GM12864 (cell line): ENCODE measurements at regions not wholly inside any gene's neighbourhood (a gene's known extent, or its start where the extent isn't known, plus 50 kb on each side); places are given as distances from the start of the nearest gene placed in this dataset.

Experiments used
- DNase-seq: peaks from one replicate; pipeline ENCODE4 v3.0.0-alpha.2; 2011; ENCODE audit warnings: low read depth
- H3K4me3 ChIP-seq: 2 replicates; pipeline ENCODE4 v1.5.1; 2011; ENCODE audit warnings: mild to moderate bottlenecking, low read depth, low read length, control low read depth
- TF ChIP-seq, protein P1 (sequence below): IDR thresholded peaks from 2 replicates; pipeline ENCODE4 v1.5.1; 2011; ENCODE audit warnings: low read depth, mild to moderate bottlenecking, moderate library complexity, low read length, control low read depth, inconsistent platforms; ENCODE audit errors: missing control alignments

DNA sequence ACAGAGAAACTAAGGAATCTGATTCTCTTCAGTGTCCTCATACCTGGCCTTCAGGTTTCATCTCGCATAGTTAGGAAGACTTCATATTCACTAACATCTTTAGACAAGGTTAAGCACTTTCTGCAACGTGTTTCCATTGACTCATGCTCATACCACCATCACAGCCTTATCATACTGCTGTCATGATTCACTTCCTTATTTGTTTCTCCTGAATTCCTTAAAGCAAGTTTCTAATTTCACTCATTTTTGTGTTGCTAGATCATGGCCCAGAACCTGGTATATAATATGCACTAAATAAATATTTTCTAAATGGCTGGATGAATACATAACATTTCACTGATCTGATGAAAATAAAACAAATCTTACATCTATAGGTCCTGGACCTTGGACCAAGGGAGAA lies 472.9 kb downstream of the PRELID2 start:
- no peak for DNase-seq
- H3K4me3 ChIP-seq, result no peak overlapping the region
- TF ChIP-seq, protein P1, sequence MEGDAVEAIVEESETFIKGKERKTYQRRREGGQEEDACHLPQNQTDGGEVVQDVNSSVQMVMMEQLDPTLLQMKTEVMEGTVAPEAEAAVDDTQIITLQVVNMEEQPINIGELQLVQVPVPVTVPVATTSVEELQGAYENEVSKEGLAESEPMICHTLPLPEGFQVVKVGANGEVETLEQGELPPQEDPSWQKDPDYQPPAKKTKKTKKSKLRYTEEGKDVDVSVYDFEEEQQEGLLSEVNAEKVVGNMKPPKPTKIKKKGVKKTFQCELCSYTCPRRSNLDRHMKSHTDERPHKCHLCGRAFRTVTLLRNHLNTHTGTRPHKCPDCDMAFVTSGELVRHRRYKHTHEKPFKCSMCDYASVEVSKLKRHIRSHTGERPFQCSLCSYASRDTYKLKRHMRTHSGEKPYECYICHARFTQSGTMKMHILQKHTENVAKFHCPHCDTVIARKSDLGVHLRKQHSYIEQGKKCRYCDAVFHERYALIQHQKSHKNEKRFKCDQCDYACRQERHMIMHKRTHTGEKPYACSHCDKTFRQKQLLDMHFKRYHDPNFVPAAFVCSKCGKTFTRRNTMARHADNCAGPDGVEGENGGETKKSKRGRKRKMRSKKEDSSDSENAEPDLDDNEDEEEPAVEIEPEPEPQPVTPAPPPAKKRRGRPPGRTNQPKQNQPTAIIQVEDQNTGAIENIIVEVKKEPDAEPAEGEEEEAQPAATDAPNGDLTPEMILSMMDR, result no peak

DNA sequence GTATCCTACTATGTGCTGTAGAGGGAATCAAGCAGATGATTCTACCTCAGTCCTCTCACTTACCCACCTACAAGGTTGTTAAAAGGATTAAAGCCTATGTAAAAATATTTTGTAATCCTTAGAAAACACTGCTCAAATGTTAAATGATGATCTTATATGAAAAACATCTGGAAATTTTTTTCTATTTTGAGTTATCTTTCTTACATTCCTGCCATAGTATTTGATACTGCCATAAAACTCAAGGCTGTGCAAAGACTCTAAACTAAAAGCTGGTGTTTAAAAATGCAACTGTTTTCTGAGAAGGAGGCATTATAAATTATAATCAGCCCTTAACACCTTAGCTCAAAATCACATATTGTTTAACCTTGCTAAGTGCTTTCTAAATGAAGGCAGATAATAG lies 474.2 kb downstream of the PRELID2 start:
- no peak for DNase-seq
- no peak overlapping the region for H3K4me3 ChIP-seq
- TF ChIP-seq, protein P1, result no peak

DNA sequence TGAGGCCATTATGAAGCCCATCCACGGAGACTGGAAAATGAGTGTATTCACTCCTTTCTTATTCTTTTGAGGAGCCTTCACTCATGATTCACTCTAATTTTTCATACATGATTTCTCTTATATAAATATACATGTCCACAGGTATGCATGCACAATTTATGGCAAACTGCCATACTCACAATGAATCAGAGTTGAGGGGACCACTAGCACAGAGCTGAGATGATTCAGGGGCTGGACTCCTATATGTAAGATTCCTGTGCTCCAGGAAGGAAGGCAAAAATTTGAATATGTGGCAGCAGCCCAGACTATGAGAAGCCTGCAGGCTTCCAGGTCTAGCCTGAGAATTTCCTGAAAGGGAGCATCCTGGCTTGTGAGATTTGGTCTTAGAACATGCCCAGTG lies 484.6 kb downstream of the PRELID2 start:
- H3K4me3 ChIP-seq, result no peak overlapping the region
- TF ChIP-seq, protein P1, result no peak
- DNase-seq, result no peak

DNA sequence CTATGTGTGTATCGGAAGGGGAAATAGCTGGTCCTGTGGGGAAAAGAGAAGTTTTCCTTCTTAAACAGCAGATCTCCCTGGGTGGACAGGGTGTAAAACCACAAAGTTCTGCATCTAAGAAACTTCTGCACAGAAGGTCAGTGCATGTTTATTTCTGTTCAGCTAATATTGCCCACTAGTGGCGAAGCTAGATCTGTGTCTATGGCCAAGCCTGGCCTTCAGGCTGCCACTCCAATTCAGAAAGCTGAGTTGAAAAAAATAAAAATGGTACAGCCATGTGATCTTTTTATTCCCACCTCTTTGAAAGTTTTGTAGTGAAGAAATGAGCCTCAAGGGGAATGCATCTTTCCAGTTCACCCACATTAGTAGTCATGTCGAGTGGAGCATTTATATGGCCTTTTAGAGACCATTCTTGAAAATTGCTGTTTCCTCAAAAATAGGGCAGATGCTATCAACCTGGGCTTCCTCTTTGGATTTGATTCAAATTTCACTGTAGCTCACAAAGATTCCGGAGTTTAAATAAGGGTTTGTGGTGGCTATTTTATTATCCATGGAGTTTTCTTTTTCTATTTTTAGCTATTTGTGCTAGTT lies 488.0 kb downstream of the PRELID2 start:
- no peak overlapping the region for H3K4me3 ChIP-seq
- TF ChIP-seq, protein P1, result peak; percentile 53
- no peak for DNase-seq

DNA sequence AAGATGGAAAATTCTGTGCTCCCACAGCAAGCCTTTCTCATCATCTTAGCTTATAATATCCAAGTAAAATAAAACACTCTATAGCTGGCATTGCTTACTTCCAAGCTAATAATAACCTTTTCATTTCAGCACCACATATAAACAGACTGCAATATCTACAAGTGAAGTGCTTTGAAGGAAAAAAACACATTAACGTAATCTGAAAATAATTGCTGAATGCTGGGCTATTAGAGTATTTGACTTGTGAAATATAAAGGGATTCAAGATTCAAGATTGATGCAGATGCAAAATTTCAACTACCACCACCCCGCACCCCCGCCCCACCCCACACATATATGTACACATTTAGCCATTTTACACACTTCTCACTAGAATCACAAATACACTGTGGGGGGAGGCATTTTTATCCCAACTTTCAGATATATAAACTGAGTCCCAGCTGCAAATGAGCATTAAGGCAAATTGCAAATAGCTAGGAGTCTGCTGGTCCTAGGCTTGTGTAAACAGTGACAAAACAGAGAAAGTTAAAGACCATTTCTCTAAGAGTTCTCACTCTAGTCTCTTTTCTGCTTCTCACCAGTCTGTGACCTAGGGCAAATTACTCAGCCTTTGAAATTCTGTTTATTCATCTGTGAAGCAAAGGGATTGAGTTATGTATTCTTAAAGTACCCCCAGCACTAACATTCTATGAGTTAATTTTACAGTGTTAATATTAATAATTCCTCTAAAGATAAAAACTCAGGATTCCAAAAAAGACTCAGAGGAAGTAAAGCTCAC lies 489.4 kb downstream of the PRELID2 start:
- H3K4me3 ChIP-seq, result no peak overlapping the region
- TF ChIP-seq, protein P1, result no peak
- no peak for DNase-seq

DNA sequence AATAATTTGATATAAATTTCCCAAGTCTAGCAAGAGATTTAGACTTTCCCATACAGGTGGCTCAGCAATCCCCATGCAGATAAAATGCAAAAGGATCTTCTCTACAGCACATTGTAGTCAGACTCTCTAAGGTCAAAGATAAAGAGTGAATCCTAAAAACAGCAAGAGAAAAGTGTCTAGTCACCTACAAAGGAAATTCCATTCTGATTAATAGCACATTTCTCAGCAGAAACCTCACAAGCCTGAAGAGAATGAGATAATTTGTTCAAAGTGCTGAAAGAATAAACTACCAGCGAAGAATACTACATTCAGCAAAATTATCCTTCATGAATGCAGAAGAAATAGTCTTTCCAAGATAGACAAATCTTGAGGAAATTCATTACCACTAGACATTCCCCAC lies 493.3 kb downstream of the PRELID2 start:
- TF ChIP-seq, protein P1, result no peak
- no peak overlapping the region for H3K4me3 ChIP-seq
- no peak for DNase-seq

DNA sequence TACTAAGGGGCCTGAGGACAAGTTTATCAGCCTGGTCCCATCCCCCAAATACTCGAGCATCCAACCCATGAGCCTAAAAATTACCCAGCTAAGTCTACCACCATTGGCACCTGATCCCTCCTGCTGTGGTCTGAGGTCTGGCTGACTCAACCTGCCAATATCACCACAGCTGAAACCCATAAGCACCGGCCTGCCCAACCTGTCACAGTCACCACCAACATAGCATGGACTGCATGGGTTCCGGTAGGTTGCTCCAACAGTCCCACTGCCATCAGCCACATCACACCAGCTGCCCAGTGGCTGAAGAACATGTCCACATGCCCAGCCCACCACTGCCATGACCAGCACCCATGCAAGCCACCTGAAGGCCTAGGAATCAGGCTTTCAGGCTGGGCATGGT lies 495.0 kb downstream of the PRELID2 start:
- TF ChIP-seq, protein P1, result no peak
- DNase-seq, result no peak
- no peak overlapping the region for H3K4me3 ChIP-seq
